COLO668 (cell line): ENCODE measurements at regions not wholly inside any gene's neighbourhood (a gene's known extent, or its start where the extent isn't known, plus 50 kb on each side); places are given as distances from the start of the nearest gene placed in this dataset.
"Not testable (repeated sequence)": the region's sequence is repeated elsewhere in the genome, so short reads cannot be mapped to it uniquely, and the experiment has no call there.

Source experiments
- DNase-seq: peaks from one replicate; lab custom pipeline; 2025; ENCODE audit not compliant: unreplicated experiment; lab: John Stamatoyannopoulos, UW

- no peak for DNase-seq
These were observed 114.3 kb downstream of the NPIPB5 start for GRCh38 chr16:22624800-22625533.

- no peak for DNase-seq
These were observed 115.3 kb downstream of the NPIPB5 start for GRCh38 chr16:22625967-22626366.

GRCh38 chr16:22627043-22627442 lies 116.4 kb downstream of the NPIPB5 start:
- DNase-seq, result no peak

- DNase-seq, result no peak
These were observed 118.3 kb downstream of the NPIPB5 start for GRCh38 chr16:22628994-22629393.

DNA sequence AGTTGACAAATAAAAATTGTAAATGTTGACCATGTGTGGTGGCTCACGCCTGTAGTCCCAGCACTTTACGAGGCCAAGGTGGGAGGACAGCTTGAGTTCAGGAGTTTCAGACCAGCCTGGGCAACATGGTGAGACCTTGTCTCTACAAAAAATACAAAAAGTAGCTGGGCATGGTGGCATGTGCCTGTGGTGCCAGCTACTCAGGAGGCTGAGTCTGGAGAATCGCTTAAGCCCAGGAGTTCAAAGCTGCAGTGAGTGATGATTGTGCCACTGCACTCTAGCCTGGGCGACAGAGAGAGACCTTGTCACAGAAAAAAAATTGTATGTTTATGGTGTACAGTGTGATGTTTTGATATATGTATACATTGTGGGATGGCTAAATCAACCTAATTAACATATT lies 119.6 kb downstream of the NPIPB5 start:
- no peak for DNase-seq

DNA sequence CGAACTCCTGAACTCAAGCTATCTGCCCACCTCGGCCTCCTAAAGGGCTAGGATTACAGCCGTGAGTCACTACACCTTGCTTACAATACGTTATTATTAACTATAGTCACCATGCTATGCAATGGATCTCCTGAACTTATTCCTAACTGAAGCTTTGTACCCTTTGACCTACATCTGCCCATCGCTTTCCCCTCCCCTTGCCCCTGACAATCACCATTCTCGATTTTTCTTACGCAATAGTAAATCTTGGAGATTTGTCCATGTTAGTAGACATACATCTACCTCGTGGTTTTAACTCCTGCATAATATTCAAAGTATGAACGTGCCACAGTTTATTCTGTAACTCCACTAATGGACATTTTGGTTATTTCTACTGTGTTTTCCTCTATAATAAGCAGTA lies 120.6 kb downstream of the NPIPB5 start:
- DNase-seq, result no peak

- no peak for DNase-seq
These were observed 121.9 kb downstream of the NPIPB5 start for GRCh38 chr16:22632606-22633005.

DNA sequence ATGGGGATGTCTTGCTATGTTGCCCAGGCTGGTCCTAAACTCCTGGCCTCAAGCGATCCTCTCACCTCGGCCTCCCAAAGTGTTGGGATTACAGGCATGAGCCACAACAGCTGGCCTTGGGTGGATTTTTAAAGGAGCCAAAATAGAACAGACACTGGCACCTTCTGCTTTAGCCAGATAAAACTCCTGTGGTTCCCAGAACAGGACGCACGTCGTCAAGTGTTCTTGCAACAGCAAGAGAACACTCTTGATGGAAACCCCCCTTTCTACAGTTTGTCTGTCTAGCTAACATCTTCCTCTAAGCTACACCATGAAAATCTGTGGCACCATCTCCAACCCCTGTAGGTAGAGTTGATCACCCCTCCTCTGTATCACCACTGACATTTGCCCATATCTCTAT lies 122.6 kb downstream of the NPIPB5 start:
- no peak for DNase-seq

GRCh38 chr16:22633799-22634198 lies 123.1 kb downstream of the NPIPB5 start:
- no peak for DNase-seq

DNA sequence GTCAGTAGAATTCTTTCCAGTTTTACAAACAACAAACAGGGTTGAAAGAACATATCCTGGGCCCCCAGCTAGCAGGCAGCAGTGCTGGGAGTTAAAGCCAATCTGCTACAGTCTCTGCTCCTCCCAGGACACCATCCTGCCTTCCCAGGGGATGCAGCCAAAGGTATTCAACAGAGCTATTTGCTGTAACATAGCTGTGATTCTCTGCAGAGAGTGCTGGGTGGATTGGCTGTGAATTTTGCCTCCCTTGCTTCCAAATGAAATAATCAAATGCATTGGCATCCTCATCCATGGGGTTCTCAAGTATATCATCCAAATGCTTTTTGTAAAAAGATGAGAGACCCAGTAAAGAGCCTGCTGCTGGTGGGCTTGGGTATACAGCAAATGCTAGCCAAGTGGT lies 124.3 kb downstream of the NPIPB5 start:
- no peak for DNase-seq

DNA sequence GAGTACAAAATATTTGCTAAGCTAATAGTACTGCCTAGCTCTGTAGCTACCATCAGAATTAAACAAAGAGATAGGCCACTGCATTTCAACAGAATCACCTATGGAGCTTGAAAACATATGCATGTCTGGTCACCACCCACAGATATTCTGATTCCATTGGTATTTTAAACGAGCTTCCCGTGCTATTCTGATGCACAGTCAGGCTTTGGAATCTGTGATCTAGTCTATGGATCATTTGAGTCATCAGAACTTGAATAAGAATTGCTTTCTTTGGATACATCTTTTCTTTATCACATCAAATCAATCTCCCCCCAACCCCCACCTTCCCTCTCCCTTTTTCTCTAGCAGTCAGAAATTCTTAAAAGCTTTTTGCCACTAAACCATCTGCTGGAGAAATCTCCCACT lies 124.7 kb downstream of the NPIPB5 start:
- no peak for DNase-seq

- no peak for DNase-seq
These were observed 125.1 kb downstream of the NPIPB5 start for GRCh38 chr16:22635801-22636200.

DNA sequence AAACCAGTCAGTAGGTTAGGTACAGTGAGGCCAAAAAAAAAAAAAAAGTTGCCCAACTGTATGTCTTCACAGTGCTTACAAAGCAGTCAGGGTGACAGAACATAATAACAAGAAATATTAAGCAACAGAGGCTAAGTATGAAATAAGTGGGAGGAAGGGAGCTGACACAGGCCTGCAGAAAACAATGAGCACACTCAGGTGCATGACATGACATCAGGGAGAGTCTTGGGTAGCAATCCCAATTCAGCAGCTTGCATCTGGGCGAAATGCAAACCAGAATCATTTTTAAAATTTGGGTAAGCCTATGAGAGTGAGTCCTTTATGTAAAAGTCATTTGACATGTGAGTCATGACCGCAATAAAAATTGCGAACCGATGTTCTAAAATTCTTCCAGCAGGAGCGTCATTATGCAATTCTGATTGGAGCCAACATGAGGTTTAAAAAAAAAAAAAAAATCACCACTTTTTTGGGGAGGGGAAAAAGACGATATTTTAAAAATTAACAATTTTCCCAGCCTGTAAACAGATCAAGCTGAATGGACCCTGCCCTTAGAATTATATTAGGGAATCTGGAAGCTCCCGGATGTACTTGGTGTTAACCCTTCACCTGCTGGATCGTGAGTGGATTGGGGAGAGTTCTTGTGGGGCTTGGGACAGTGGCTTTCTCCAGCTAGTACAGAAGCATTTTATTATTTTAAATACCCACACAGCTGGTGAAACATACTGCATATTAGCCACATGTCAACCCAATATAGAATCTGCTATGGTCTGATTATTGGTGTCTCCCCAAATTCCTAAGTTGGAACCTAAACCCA lies 127.9 kb downstream of the NPIPB5 start:
- DNase-seq, result no peak

- DNase-seq, result no peak
These were observed 130.5 kb downstream of the NPIPB5 start for GRCh38 chr16:22641131-22641628.

GRCh38 chr16:22642416-22643088 lies 131.9 kb downstream of the NPIPB5 start:
- no peak for DNase-seq

- not testable (repeated sequence) for DNase-seq
These were observed 132.5 kb downstream of the NPIPB5 start for GRCh38 chr16:22643203-22643602.

GRCh38 chr16:22643886-22644285 lies 133.2 kb downstream of the NPIPB5 start:
- DNase-seq, result no peak

DNA sequence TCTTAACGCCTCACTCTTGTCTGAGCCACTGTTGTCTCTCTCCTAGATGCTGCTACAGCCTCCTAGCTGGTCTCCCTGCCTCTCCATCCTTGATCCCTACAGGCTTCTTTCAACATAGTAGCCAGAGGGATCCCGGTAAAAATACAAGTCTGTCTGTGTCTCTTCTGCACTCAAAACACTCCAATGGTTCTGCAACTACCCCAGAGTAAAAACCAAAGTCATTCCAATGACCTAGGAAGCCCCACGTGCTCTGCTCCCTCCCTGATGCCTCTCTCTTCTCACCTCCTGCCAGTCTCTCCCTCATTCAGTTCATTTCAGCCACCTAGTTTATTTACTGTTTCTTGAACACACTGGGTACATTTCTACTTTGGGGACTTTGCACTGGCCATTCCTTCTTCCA lies 135.2 kb downstream of the NPIPB5 start:
- DNase-seq, result no peak

DNA sequence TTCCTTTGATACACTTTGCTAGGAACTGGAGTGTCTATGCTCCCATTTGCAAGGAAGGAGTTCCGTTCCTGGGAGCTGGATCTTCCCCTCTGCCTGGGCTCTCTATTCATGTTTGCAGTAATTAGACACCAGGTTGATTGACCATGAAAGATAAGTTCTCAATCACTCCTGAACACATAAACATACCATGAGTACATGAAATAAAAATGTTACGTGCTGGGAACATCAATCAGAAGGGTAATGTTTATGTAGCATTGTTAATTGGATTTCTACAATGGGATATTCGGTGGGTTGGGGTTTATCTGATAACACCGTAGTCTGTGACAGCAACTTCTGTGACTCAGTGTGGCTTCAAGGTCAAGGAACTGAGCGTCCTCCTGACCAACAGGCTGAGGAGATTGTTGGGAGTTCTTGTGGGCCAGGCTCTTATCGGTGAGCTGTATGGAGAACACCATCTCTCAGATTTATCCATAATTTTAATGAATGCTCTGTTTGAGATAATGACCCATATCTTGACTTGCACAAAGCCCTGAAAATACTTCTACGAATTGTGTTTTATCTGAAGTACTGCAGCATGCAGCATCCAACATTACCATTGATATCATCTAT lies 136.4 kb downstream of the NPIPB5 start:
- no peak for DNase-seq

- no peak for DNase-seq
These were observed 137.4 kb downstream of the NPIPB5 start for GRCh38 chr16:22648141-22648540.

DNA sequence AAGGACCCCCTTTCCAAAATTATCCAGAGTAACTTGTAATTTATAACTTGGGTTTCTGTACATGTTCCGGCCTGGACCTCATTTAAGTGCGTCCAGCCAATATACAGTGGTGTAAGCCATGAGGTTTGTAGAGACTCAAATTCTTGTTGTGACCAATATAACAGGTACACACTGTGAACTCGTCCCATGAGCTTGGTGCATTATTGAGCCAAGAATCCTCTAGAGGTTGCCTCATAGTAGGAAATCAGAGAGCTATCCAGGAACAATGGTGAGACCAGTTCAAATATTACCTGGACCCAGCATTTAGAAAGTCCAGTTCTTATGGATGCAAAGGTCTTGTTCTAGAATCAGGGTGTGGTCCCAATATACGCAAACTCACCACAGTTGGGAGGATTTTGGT lies 138.2 kb downstream of the NPIPB5 start:
- DNase-seq, result no peak
